Liver (tissue), 8 donors: ENCODE measurements at regions not wholly inside any gene's neighbourhood (a gene's known extent, or its start where the extent isn't known, plus 50 kb on each side); places are given as distances from the start of the nearest gene placed in this dataset.

ENCODE experiments used
- DNase-seq: peaks from one replicate; pipeline ENCODE4 v3.0.0-alpha.2; 2017; ENCODE audit warnings: low spot score
- H3K27ac ChIP-seq, 2 donors: one replicate each; pipeline ENCODE4 v1.7.0; 2013; ENCODE audit warnings: inconsistent platforms in 2 of 2, low read length in 2 of 2, control low read depth in 1 of 2, low read depth in 1 of 2, mild to moderate bottlenecking in 1 of 2
- H3K27me3 ChIP-seq, 4 donors: one replicate each; pipeline versions ENCODE4 v1.6.1 to v1.7.0; 2013; ENCODE audit warnings: low read length in 3 of 4, inconsistent platforms in 1 of 4, mild to moderate bottlenecking in 1 of 4, moderate library complexity in 1 of 4; ENCODE audit not compliant: control insufficient read depth in 4 of 4, insufficient read depth in 4 of 4
- H3K36me3 ChIP-seq, 4 donors: one replicate each; pipeline versions ENCODE4 v1.6.1 to v1.7.0; 2013; ENCODE audit warnings: low read length in 3 of 4, mild to moderate bottlenecking in 3 of 4, low read depth in 1 of 4, moderate library complexity in 1 of 4; ENCODE audit not compliant: control insufficient read depth in 4 of 4, insufficient read depth in 3 of 4
- H3K4me1 ChIP-seq, 4 donors: one replicate each; pipeline versions ENCODE4 v1.6.1 to v1.7.0; 2013; ENCODE audit warnings: low read length in 3 of 4, mild to moderate bottlenecking in 3 of 4, moderate library complexity in 1 of 4; ENCODE audit not compliant: control insufficient read depth in 4 of 4, insufficient read depth in 4 of 4
- H3K4me3 ChIP-seq, 3 donors: one replicate each; pipeline versions ENCODE4 v1.6.1 to v1.7.0; 2013; ENCODE audit warnings: low read length in 3 of 3, control low read depth in 1 of 3, low read depth in 1 of 3, mild to moderate bottlenecking in 1 of 3
- H3K9ac ChIP-seq, 2 donors: one replicate each; pipeline ENCODE4 v1.7.0; 2013; ENCODE audit warnings: low read length in 2 of 2, mild to moderate bottlenecking in 2 of 2, moderate library complexity in 2 of 2, control low read depth in 1 of 2, low read depth in 1 of 2
- H3K9me3 ChIP-seq, 4 donors: one replicate each; pipeline versions ENCODE4 v1.6.1 to v1.7.0; 2013; ENCODE audit warnings: low read length in 3 of 4; ENCODE audit not compliant: control insufficient read depth in 4 of 4
- CTCF ChIP-seq: fragments of 150-350 bp; IDR thresholded peaks from 2 replicates; pipeline ENCODE4 v1.5.1; 2017; ENCODE audit warnings: improper control_type of control experiment, low read depth, low read length; ENCODE audit not compliant: missing input control
- EGR1 ChIP-seq, 2 donors: IDR thresholded peaks; 2 replicates each; pipeline ENCODE4 v1.6.1; 2016 to 2018; ENCODE audit warnings: antibody characterized with exemption in 2 of 2, low read depth in 2 of 2
- FOXA1 ChIP-seq: IDR thresholded peaks from 2 replicates; pipeline ENCODE4 v1.6.1; 2016; ENCODE audit warnings: antibody characterized with exemption
- FOXA2 ChIP-seq: IDR thresholded peaks from 2 replicates; pipeline ENCODE4 v1.6.1; 2016; ENCODE audit warnings: antibody characterized with exemption
- GABPA ChIP-seq, 2 donors: IDR thresholded peaks in 1 of 2; conservative IDR thresholded peaks in 1 of 2; 2 replicates each; pipeline ENCODE4 v1.6.1; 2016; ENCODE audit warnings: antibody characterized with exemption in 2 of 2, mild to moderate bottlenecking in 1 of 2, moderate library complexity in 1 of 2
- HNF4A ChIP-seq, 2 donors: conservative IDR thresholded peaks; 2 replicates each; pipeline ENCODE4 v1.6.1; 2016; ENCODE audit warnings: antibody characterized with exemption in 2 of 2, mild to moderate bottlenecking in 2 of 2
- HNF4G ChIP-seq: IDR thresholded peaks from 2 replicates; pipeline ENCODE4 v1.6.1; 2016; ENCODE audit warnings: antibody characterized with exemption
- JUND ChIP-seq, 2 donors: IDR thresholded peaks; 2 replicates each; pipeline ENCODE4 v1.6.1; 2016; ENCODE audit warnings: antibody characterized with exemption in 2 of 2
- MAX ChIP-seq: IDR thresholded peaks from 2 replicates; pipeline ENCODE4 v1.6.1; 2016; ENCODE audit warnings: antibody characterized with exemption
- NR2F2 ChIP-seq: IDR thresholded peaks from 2 replicates; pipeline ENCODE4 v1.6.1; 2016; ENCODE audit warnings: antibody characterized with exemption
- RAD21 ChIP-seq, 2 donors: IDR thresholded peaks; 2 replicates each; pipeline ENCODE4 v1.6.1; 2016; ENCODE audit warnings: antibody characterized with exemption in 2 of 2, mild to moderate bottlenecking in 2 of 2
- RXRA ChIP-seq, 2 donors: IDR thresholded peaks; 2 replicates each; pipeline ENCODE4 v1.6.1; 2017 to 2018; ENCODE audit warnings: antibody characterized with exemption in 2 of 2, mild to moderate bottlenecking in 1 of 2
- SP1 ChIP-seq: IDR thresholded peaks from 2 replicates; pipeline ENCODE4 v1.6.1; 2018; ENCODE audit warnings: antibody characterized with exemption, mild to moderate bottlenecking
- TAF1 ChIP-seq: conservative IDR thresholded peaks from 2 replicates; pipeline ENCODE4 v1.6.1; 2016; ENCODE audit warnings: antibody characterized with exemption, mild to moderate bottlenecking
- WGBS: extraction: QIAGEN DNeasy Blood & Tissue Kit; methylation state at CpG from one replicate; pipeline ENCODE4 v1.1.7; 2013; 5-methylcytosine and 5-hydroxymethylcytosine counted together
- TF ChIP-seq, protein P1 (sequence below): IDR thresholded peaks from 2 replicates; pipeline ENCODE4 v1.6.1; 2016; ENCODE audit warnings: antibody characterized with exemption
- TF ChIP-seq, protein P2 (sequence below): IDR thresholded peaks from 2 replicates; pipeline ENCODE4 v1.6.1; 2016; ENCODE audit warnings: antibody characterized with exemption, mild to moderate bottlenecking
- TF ChIP-seq, protein P3 (sequence below): IDR thresholded peaks from 2 replicates; pipeline ENCODE4 v1.6.1; 2016; ENCODE audit warnings: antibody characterized with exemption
- donor health status: healthy.
- donor health status: healthy.
- donor health status: healthy.
- donor health status: healthy.
- donor health status: healthy.

DNA sequence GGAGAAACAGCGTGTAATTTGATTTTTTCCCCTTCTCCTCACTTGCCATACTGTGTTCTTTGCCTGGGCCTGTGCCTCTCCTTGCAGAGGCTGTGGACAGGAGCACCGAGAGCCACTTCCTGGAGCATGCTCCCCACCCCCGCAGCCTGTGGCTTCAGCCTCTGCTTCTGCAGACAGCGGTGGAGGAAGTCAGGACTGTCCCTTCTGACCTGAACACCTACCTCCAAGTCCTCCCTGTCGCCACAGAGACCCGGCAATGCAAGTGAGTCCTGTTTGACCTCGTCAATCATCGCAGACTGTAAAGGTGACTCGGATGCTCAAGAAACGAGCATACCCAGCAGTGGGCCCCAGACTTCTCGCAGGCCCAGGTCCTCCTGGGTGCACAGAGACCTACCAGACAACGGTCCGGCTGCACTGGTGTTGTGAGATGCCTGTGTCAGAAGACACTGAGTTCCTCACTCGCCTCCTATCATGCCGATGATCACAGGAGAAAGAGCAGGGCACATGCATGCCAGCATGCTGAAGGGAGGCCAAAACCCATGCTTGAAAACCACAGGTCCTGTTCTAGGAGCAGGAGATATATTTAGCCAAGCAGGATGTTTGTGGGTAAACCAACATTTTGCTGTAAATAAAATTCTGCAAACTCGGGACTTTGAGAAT is 198.8 kb downstream of the AUH start:
- no peak overlapping the region for H3K4me3 ChIP-seq
- 71% methylated on average over 16 of the region's 16 CpGs for WGBS
- H3K27ac ChIP-seq = no peak overlapping the region
- no peaks in the 10 kb centered on the region for H3K27me3 ChIP-seq
- DNase-seq = no peak
- TF ChIP-seq TAF1 (no peak), NR2F2 (no peak), FOXA1 (no peak), MAX (no peak), RAD21 (IDR thresholded peaks at IDR 0.05) (no peak), GABPA (IDR thresholded peaks at IDR 0.05 in 1 of 2, conservative IDR thresholded peaks at IDR 0.05 in 1 of 2) (no peak), RXRA (IDR thresholded peaks at IDR 0.05) (no peak), EGR1 (IDR thresholded peaks at IDR 0.05; ENCODE audit: low read depth in 2 of 2) (no peak), CTCF (no peak), HNF4A (conservative IDR thresholded peaks at IDR 0.05) (no peak), FOXA2 (no peak), SP1 (no peak), JUND (IDR thresholded peaks at IDR 0.05) (no peak), HNF4G (no peak)
- TF ChIP-seq, protein P1, sequence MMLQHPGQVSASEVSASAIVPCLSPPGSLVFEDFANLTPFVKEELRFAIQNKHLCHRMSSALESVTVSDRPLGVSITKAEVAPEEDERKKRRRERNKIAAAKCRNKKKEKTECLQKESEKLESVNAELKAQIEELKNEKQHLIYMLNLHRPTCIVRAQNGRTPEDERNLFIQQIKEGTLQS = no peak
- TF ChIP-seq, protein P2, sequence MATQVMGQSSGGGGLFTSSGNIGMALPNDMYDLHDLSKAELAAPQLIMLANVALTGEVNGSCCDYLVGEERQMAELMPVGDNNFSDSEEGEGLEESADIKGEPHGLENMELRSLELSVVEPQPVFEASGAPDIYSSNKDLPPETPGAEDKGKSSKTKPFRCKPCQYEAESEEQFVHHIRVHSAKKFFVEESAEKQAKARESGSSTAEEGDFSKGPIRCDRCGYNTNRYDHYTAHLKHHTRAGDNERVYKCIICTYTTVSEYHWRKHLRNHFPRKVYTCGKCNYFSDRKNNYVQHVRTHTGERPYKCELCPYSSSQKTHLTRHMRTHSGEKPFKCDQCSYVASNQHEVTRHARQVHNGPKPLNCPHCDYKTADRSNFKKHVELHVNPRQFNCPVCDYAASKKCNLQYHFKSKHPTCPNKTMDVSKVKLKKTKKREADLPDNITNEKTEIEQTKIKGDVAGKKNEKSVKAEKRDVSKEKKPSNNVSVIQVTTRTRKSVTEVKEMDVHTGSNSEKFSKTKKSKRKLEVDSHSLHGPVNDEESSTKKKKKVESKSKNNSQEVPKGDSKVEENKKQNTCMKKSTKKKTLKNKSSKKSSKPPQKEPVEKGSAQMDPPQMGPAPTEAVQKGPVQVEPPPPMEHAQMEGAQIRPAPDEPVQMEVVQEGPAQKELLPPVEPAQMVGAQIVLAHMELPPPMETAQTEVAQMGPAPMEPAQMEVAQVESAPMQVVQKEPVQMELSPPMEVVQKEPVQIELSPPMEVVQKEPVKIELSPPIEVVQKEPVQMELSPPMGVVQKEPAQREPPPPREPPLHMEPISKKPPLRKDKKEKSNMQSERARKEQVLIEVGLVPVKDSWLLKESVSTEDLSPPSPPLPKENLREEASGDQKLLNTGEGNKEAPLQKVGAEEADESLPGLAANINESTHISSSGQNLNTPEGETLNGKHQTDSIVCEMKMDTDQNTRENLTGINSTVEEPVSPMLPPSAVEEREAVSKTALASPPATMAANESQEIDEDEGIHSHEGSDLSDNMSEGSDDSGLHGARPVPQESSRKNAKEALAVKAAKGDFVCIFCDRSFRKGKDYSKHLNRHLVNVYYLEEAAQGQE = no peak
- TF ChIP-seq, protein P3, sequence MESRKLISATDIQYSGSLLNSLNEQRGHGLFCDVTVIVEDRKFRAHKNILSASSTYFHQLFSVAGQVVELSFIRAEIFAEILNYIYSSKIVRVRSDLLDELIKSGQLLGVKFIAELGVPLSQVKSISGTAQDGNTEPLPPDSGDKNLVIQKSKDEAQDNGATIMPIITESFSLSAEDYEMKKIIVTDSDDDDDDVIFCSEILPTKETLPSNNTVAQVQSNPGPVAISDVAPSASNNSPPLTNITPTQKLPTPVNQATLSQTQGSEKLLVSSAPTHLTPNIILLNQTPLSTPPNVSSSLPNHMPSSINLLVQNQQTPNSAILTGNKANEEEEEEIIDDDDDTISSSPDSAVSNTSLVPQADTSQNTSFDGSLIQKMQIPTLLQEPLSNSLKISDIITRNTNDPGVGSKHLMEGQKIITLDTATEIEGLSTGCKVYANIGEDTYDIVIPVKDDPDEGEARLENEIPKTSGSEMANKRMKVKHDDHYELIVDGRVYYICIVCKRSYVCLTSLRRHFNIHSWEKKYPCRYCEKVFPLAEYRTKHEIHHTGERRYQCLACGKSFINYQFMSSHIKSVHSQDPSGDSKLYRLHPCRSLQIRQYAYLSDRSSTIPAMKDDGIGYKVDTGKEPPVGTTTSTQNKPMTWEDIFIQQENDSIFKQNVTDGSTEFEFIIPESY = no peak
- H3K36me3 ChIP-seq = no peaks in the 10 kb centered on the region
- H3K4me1 ChIP-seq = peaks cover 0 to 5% (median 0%) of the 10 kb centered on the region in 4 donors
- H3K9ac ChIP-seq = no peak overlapping the region
- H3K9me3 ChIP-seq = no peaks in the 10 kb centered on the region
